Type B pancreatic cell (in vitro differentiated cells): ENCODE measurements at regions not wholly inside any gene's neighbourhood (a gene's known extent, or its start where the extent isn't known, plus 50 kb on each side); places are given as distances from the start of the nearest gene placed in this dataset.

Experiments
- DNase-seq: peaks from one replicate; pipeline ENCODE4 v3.0.0; 2021; ENCODE audit warnings: mixed read lengths; ENCODE audit not compliant: unreplicated experiment; ENCODE audit errors: extremely low spot score
- H3K27ac Mint-ChIP-seq: 2 replicates; pipeline ENCODE4 v1.8.0; 2021; ENCODE audit warnings: mild to moderate bottlenecking, mixed read lengths
- H3K27me3 Mint-ChIP-seq: 2 replicates; pipeline ENCODE4 v1.8.0; 2021; ENCODE audit warnings: mixed read lengths
- H3K36me3 Mint-ChIP-seq: 2 replicates; pipeline ENCODE4 v1.8.0; 2021; ENCODE audit warnings: mixed read lengths
- H3K4me1 Mint-ChIP-seq: one replicate; pipeline ENCODE4 v1.8.0; 2021; ENCODE audit warnings: mixed read lengths; ENCODE audit not compliant: unreplicated experiment
- H3K4me3 Mint-ChIP-seq: 2 replicates; pipeline ENCODE4 v1.8.0; 2021; ENCODE audit warnings: mild to moderate bottlenecking, mixed read lengths
- H3K9me3 Mint-ChIP-seq: 2 replicates; pipeline ENCODE4 v1.8.0; 2021; ENCODE audit warnings: mixed read lengths
- TF ChIP-seq, protein P1 (sequence below): fragments of 200-600 bp; sonication (generic); conservative IDR thresholded peaks from 2 replicates; pipeline ENCODE4 v1.5.0; 2021; ENCODE audit warnings: antibody characterized with exemption, mild to moderate bottlenecking

DNA sequence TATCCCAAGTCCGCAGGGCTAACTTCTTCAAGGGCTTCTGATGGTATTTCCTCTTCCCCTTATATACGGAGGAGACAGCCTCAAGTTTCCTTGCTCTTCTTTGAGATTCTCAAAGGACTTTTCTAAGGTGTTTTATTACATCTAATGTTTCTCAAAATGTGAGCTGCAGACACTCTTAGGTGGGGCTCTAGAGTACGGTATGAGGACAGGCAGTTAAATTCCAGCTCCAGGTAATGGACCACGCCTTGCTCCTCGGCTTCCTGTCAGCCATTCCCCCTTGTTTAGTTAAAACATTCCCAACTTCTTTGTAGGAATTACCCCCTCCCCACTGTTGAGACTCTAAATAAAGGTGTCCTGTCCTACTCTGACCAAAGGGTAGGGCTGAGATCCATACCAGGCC is 131.9 kb downstream of the IRS1 start:
- no peak overlapping the region for H3K27ac Mint-ChIP-seq
- peaks cover 12% of the 10 kb centered on the region for H3K4me1 Mint-ChIP-seq
- no peaks in the 10 kb centered on the region for H3K36me3 Mint-ChIP-seq

DNA sequence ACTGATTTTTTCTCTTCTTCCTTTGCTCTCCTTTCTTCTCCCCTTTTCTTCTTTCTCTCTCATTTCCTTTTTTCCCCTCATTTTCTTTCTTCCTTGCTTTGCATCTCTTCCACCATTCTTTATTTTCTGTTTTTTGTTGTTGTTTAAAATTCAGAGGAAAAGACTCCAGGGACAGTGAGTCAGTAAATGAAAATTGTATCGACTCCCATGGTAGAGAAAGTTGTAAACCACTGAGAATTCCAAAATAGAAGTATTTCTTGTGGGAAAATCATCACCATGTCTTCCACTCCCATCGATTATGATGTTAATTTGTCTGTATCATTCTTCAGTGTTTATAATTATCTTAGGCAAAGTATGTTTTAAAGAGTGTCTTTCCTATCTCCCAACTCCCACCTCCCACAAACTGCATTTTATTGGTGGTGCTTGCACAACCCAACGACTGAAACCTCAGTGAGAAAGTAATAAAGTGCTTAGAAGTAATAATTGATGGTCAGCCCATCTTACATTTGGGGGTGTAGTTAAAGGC is 134.3 kb downstream of the IRS1 start:
- Mint-ChIP-seq H3K36me3 (no peaks in the 10 kb centered on the region), H3K27ac (no peak overlapping the region), H3K27me3 (no peaks in the 10 kb centered on the region), H3K4me3 (no peak overlapping the region), H3K9me3 (peaks cover 14% of the 10 kb centered on the region), H3K4me1 (peaks cover 18% of the 10 kb centered on the region)
- no peak for DNase-seq
- TF ChIP-seq, protein P1, sequence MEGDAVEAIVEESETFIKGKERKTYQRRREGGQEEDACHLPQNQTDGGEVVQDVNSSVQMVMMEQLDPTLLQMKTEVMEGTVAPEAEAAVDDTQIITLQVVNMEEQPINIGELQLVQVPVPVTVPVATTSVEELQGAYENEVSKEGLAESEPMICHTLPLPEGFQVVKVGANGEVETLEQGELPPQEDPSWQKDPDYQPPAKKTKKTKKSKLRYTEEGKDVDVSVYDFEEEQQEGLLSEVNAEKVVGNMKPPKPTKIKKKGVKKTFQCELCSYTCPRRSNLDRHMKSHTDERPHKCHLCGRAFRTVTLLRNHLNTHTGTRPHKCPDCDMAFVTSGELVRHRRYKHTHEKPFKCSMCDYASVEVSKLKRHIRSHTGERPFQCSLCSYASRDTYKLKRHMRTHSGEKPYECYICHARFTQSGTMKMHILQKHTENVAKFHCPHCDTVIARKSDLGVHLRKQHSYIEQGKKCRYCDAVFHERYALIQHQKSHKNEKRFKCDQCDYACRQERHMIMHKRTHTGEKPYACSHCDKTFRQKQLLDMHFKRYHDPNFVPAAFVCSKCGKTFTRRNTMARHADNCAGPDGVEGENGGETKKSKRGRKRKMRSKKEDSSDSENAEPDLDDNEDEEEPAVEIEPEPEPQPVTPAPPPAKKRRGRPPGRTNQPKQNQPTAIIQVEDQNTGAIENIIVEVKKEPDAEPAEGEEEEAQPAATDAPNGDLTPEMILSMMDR = no peak

More for the DNA sequence above, 131.9 kb downstream of the IRS1 start:
- Mint-ChIP-seq H3K27me3 (no peaks in the 10 kb centered on the region), H3K9me3 (peaks cover 7% of the 10 kb centered on the region), H3K4me3 (no peak overlapping the region)
- TF ChIP-seq, protein P1 = no peak
- no peak for DNase-seq

DNA sequence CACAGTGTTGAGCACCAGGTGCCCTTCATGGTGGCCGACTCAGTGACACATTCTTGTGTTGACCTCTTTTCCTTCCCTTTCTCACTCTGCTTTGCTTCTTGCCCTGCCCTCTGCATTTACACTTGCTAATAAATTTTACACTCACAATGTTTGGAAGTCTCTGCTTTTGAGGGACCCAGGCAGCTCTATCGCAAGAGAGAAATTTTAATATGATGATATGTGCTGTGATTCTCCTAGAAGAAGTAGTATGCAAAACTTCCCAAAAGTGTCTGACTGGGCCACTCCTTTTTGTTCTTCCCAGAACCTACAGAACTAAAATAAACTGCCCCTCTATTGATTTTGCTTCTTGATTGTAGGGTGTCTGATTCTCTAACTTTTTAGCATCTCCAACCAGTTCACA is 135.0 kb downstream of the IRS1 start:
- Mint-ChIP-seq H3K27ac (no peak overlapping the region), H3K4me1 (peaks cover 19% of the 10 kb centered on the region), H3K36me3 (no peaks in the 10 kb centered on the region), H3K27me3 (no peaks in the 10 kb centered on the region), H3K4me3 (no peak overlapping the region), H3K9me3 (peaks cover 14% of the 10 kb centered on the region)
- TF ChIP-seq, protein P1 = no peak
- DNase-seq = no peak

DNA sequence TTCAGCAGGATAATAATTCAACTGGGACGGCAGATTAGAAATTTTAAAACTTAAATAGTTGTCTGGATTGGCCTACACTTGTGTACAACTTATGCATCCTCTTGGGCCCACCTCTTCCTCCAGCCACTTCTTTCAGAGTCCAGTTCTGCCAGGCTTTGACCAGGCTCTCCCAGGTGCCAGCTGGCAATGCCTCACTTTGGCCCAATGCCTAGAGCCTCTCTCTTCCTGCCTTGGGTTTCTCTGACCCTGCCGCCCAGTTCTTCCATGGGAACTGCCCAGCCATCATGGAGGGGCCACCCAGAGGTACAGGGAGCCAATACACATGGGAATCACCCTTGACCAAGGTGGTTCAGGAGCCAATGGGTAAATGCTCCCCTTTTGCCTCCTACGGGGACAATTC is 135.5 kb downstream of the IRS1 start:
- Mint-ChIP-seq H3K27me3 (no peaks in the 10 kb centered on the region), H3K36me3 (no peaks in the 10 kb centered on the region), H3K4me1 (peaks cover 21% of the 10 kb centered on the region), H3K9me3 (peaks cover 11% of the 10 kb centered on the region), H3K4me3 (no peak overlapping the region), H3K27ac (no peak overlapping the region)
- TF ChIP-seq, protein P1 = no peak
- no peak for DNase-seq

DNA sequence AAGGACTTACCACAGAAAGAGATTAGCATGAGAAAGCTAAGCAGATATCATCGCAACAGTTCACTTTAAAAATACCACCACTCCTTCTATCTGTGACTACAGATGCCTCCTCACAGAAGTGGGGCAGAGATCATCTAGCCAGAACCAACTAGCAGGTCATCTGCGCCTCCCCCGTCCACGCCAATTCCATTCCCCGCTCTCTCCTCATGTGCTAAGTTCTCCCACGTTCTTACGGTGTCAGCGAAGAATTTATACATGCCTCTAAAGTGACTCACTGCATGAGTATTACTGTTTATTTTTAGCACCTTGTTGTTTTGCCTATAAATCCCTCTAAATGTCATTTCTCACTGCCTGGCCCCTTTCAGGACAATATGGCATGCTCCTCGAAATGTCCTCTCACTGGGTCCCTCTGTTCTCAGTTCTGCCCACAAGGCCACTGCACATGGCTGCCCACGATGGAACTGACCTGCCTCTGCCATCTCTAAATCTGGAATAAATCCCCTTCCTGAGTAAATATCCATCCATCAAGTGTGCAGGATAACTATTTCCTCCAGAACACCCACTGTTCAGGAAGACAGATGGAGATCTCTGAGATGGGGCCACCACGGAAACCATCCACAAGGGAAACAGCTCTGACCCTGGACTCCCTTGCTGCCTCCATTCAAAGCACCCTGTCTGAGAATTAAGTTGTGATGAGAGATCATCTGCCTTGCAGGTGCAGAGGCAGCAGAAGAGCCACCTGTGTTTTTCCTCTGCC is 137.7 kb downstream of the IRS1 start:
- H3K27me3 Mint-ChIP-seq = no peaks in the 10 kb centered on the region
- H3K27ac Mint-ChIP-seq = peak overlapping the region; percentile 35
- H3K36me3 Mint-ChIP-seq = no peaks in the 10 kb centered on the region
- TF ChIP-seq, protein P1 = no peak
- peaks cover 8% of the 10 kb centered on the region for H3K9me3 Mint-ChIP-seq
- H3K4me1 Mint-ChIP-seq = peaks cover 27% of the 10 kb centered on the region
- DNase-seq = no peak
- no peak overlapping the region for H3K4me3 Mint-ChIP-seq
